Right ventricle myocardium inferior (tissue), 1 donor: ENCODE measurements at regions not wholly inside any gene's neighbourhood (a gene's known extent, or its start where the extent isn't known, plus 50 kb on each side); places are given as distances from the start of the nearest gene placed in this dataset.
"Not testable (repeated sequence)": the region's sequence is repeated elsewhere in the genome, so short reads cannot be mapped to it uniquely, and the experiment has no call there.

Experiments
- ATAC-seq: fragments of 200-7000 bp; cut with Tn5 transposase; one replicate; pipeline ENCODE4 v1.9.1; 2020; ENCODE audit warnings: mild to moderate bottlenecking, moderate library complexity
- DNase-seq: peaks from one replicate; pipeline ENCODE4 v3.0.0; 2021; ENCODE audit errors: missing footprints
- intact Hi-C: fragments of 100-400 bp; cut with DNase I; formaldehyde crosslinking; loops from one replicate; pipeline ENCODE4 v1.11.0; 2022
- donor health status: DM: no; HTN: yes; CAD: no; lungs with severe emphysema.

DNA sequence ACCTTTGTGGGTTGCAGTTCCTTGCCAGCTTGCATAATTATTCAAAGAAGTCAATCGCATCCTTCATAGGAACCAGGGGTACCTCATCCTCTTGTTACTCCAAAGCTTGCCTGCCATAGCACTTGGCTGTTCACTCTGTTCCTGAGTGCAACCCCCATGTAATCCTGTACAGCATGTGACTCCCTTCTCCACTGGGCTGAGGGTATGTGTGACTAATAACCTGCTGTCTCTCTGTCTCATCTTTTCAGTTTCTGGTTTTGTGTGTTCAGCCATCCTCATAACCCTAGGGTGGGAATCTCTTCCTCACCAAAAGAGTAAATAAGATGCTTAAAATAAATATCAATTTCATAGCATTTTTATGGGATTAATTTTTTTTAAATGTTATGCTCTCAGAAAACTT lies 351.9 kb downstream of the S1PR1 start:
- intact Hi-C loops = no loop called here
- DNase-seq = no peak
- no peak for ATAC-seq

DNA sequence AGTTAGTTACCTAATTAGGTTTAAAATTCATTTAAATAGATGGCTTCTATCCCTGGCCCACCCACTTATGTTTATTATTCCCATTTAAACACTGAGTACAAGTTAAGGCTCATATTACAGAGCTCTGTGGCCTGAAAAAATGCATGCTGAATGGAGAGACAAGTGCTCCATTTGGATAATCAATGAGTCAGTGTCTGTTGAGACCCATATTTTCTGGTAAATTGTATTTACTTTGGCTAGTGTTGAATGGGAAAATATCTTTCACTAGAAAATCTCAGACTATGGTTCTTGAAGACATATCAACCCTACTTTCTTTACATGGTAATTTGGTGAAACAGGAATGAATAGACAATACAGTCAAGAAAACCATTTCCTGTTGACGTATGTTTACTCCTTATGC lies 356.0 kb downstream of the S1PR1 start:
- no peak for DNase-seq
- intact Hi-C loops = no loop called here

GRCh38 chr1:101595881-101596374 lies 359.1 kb downstream of the S1PR1 start:
- intact Hi-C loops = no loop called here
- no peak for ATAC-seq
- no peak for DNase-seq

More for the DNA sequence above, 356.0 kb downstream of the S1PR1 start:
- no peak for ATAC-seq

DNA sequence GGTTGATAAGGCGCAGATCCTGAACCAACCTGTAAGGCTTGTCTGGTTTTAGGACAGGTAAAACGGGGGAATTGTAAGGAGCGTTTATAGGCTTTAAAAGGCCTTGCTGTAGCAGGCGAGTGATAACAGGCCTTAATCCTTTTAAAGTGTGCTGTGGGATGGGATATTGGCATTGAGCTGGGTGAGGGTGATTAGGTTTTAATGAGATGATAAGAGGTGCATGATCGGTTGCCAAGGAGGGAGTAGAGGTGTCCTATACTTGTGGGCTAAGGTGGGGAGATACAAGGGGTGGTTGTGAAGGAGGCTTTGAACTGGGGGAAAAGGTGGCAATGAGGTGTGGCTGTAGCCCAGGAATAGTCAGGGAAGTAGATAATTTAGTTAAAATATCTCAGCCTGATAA lies 363.8 kb downstream of the S1PR1 start:
- intact Hi-C loops, DNase-seq, ATAC-seq: not testable (repeated sequence)

DNA sequence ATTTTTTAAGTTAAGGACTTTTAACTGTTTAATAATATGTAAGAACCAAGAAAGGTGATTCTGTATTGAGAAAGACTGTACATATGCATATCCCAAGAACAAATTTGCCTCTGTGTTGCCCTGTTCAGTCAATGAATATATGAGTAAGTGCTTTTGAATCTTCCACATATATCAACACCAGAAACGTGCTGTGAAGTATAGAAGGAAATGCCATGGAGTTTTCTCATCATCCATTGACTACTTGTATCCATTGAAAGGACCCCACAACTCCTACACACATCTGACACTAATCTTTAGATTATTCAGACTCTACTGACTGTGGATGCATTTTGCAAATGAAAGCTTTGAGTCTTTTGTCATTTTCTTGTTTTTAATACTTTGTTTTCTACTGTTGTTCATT lies 366.9 kb downstream of the S1PR1 start:
- intact Hi-C loops = no loop called here
- ATAC-seq (no peak), DNase-seq (no peak)

DNA sequence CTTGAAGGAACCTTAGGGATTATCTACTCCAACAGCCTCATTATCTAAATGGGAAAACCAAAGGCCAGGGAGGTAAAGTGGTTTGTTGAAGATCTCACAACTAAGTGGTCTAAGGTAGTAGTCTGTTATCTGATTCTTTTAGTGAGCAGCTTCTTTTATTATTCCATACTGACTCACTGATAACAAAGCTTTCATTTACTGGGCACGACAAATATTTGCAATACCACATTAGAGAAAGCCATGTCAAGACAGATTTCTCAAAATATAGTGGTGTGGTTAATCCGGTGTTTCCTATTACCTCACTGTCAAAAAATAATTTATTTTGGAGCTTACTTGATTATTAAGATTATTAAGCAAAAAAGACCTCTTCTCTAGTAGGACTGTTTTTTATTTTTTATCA lies 369.1 kb downstream of the S1PR1 start:
- intact Hi-C loops = no loop called here
- ATAC-seq (no peak), DNase-seq (no peak)

DNA sequence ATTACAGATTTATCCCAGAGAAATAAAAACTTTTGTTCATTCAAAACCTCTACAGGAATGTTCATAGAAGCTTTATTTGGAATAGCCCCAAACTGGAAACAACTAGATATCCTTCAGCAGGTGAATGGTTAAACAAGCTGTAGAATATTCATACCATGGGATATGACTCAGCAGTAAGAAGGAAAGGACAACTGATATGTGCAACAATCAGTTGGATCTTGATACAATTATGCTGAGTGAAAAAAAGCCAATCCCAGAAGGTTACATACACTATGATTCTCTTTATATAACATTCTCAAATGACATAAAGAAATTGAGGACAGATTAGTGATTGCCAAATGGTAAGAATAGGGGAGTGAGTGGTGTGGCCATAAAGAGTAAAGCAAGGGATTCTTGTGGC lies 376.7 kb downstream of the S1PR1 start:
- DNase-seq = no peak
- intact Hi-C loops = no loop called here

DNA sequence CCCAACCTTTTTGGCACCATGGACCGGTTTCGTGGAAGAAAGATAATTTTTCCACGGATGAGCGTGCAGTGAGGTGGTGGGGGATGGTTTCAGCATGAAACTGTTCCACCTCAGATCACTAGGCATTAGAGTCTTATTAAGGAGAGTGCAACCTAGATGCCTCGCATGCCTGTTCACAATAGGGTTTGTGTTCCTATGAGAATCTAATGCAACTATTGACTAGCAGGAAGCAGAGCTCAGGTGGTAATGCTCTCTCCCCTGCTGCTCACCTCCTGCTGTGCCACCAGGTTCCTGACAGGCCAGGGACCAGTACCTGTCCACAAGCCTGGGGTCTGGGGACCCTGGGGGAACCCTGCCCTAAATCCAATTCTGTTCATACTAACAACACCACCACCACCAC lies 377.8 kb downstream of the OLFM3 start:
- ATAC-seq = no peak
- no peak for DNase-seq
- intact Hi-C loops = no loop called here

More for the DNA sequence above, 376.7 kb downstream of the S1PR1 start:
- ATAC-seq = no peak

DNA sequence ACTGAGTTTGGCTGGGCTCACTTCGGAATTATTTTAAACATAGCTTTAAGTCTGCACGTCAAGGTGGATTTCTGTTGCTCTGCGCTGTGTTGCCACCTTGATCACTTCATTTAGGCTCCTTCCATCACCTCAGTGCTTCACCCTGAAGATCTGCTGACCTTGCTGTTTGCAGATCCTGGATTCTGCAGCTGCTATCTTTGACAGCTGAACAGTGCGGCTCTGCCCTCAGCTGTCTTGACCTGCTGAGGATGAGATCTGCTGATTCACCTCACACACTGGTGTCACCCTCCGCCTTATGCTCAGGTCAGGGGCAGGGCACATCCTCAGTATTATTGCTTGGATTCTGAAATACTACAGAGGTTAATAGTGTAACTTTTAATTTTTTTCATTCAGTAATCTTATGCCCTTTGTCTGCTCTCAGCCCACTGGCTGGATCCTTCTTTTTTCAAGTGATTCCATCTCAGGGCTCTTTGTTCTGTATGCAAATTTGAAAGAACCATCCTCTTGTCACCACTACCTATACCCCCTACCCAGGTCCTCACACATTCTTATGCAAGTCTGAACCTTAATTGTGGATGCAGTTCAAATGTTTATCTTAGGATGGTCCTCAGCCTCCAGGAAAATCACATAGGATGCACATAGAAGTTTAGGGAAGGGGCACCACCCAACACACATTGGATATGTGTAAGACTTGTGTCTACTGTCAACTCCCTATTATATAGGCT lies 364.0 kb downstream of the OLFM3 start:
- no peak for DNase-seq
- intact Hi-C loops = no loop called here
- no peak for ATAC-seq

- intact Hi-C loops = no loop called here
- DNase-seq (no peak), ATAC-seq (no peak)
These were observed 350.9 kb downstream of the OLFM3 start for GRCh38 chr1:101645810-101646209.

DNA sequence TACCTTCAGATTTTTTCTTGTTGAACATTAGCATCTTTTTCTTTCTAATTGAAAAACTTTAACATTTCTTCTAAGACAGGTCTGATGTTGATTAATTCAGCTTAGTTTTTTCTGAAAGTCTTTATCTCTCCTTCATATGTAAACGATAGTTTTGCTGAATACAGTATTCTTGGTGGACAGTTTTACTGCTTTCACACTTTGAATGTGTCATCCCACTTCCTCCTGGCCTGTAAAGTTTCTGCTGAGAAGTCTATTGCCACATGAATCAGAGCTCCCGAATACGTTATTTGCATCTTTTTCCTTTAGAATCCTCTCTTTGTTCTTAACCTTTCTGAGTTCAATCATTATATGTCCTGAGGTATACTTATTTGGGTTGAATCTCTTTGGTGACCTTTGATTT lies 344.2 kb downstream of the OLFM3 start:
- DNase-seq (no peak), ATAC-seq (no peak)
- intact Hi-C loops = no loop called here

GRCh38 chr1:101653482-101653946 lies 343.2 kb downstream of the OLFM3 start:
- no peak for ATAC-seq
- no peak for DNase-seq
- intact Hi-C loops = no loop called here

DNA sequence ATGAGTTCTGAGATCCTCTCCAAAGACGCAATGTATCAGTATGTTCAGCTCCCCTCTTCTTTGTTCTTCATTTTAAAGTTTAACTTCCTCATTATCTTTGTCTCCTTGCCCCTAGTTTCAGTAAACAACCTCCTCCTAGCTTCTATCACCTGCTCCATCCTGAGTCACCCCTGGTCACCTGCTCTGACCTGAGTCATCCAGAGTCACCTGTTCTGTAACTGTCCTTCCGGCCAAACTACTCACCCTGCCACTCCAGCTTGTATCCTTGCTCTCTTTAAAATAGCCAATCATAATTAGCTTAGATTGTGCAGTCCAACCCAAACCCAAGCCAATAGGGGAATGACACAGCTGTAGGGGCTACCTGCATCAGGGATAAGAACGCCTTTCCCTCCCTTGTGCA lies 332.0 kb downstream of the OLFM3 start:
- intact Hi-C loops = no loop called here
- DNase-seq (no peak), ATAC-seq (no peak)

GRCh38 chr1:101667761-101668160 lies 329.0 kb downstream of the OLFM3 start:
- ATAC-seq = no peak
- intact Hi-C loops = no loop called here
- DNase-seq = no peak

DNA sequence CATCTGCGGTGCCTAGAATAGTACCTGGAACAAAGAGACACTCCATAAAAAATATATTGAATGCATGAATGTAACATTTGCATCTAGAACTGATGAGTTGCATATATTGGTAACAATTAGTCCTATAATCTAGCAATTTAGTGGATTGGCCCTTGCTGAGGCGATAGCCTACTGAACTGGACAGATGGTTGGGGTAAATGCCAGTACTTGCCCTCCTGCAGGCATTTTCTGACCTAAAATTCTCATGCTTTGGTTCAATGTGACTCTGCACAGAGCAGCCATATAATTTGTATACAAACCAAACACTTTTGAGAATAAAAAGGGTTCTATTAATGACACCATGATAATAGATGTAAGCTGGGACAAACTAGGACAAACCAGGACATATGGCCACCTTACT lies 313.6 kb downstream of the OLFM3 start:
- no peak for ATAC-seq
- intact Hi-C loops = no loop called here

GRCh38 chr1:101683561-101683960 lies 313.2 kb downstream of the OLFM3 start:
- no peak for DNase-seq
- ATAC-seq = peak; percentile 42
- intact Hi-C loops = no loop called here

More for the DNA sequence above, 313.6 kb downstream of the OLFM3 start:
- no peak for DNase-seq

DNA sequence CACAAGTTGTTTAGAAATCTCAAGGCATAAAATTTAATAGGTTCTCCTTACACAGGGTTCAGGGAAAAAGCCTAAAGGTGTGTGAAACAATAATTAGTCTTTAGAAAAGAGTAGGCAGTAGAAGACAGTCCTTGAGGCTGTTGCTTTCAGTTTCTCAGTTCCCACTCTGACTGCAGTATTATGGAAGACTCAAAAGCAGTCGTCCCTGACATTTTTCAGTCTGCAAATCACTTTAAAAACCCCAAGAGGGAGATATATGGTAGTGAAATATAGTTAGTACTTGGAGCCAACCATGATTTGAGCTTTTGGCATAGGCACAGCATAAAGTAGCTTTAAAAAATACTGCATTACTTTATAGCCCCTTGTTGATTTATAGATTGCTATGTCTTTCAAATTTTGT lies 299.7 kb downstream of the OLFM3 start:
- no peak for ATAC-seq
- no peak for DNase-seq
- intact Hi-C loops = no loop called here

DNA sequence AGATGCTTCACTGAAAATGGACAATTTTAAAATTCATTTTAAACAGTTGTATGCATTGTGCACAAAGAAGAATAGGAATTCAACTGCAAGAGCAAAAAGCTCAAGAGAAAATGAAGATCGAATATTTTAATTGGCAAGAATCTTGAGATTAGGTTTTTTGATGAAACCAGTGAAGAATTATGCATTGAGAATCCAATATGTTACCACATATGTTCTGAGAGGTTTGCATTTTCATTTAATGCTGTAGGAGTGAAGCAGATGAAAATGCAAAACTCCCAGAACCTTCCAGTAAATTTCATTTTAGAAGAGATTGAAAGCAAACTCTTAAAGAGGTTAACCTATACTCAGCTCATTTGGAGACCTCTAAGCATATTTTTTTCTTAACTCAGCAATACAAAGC lies 298.0 kb downstream of the OLFM3 start:
- DNase-seq (no peak), ATAC-seq (no peak)
- intact Hi-C loops = no loop called here

DNA sequence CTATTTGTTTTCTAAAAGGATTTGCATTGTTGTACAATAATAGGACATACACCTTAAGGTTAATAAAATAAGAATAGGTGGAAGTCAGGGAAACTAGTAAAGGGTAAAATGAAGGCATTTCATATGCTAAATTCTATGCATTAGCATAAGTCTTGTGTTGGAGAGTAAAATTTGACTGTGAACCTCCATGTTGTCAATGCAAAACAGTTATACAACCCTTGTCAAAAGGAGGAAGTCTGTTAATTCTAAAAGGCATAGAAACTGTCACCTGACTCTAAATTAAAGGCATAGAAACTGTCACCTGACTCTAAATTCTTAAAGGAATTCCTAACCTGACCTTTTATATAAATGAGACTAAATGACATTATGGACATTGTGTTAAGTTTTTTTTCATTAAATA lies 291.8 kb downstream of the OLFM3 start:
- intact Hi-C loops = no loop called here
- DNase-seq = no peak
- no peak for ATAC-seq

GRCh38 chr1:101706366-101706765 lies 290.4 kb downstream of the OLFM3 start:
- ATAC-seq = no peak
- DNase-seq = no peak
- intact Hi-C loops = no loop called here

- intact Hi-C loops = no loop called here
- DNase-seq (no peak), ATAC-seq (no peak)
These were observed 287.0 kb downstream of the OLFM3 start for GRCh38 chr1:101709721-101710120.
